ENCODE measurements at regions not wholly inside any gene's neighbourhood (a gene's known extent, or its start where the extent isn't known, plus 50 kb on each side); places are given as distances from the start of the nearest gene placed in this dataset.
"Not testable (repeated sequence)": the region's sequence is repeated elsewhere in the genome, so short reads cannot be mapped to it uniquely, and the experiment has no call there.

DNA sequence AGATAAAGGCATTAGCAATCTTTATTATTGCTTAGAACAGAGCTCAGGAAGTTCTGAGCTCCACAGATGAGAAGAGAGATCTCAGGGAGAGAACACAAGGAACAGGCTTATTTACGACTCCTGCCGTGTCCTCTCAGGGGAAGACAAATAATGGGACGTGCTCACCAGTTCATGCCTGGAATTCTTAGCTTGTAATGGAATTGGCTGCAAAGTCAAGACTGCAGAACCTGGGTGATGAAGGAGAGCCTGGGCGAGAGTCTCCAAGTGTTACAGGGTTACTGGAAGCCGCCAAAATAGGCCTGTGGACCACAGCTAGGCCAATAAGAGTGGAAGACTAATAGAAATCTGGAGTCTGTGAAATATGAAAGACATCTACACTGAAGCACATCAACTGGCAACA lies 174.5 kb upstream of the ADAMTSL1 start (continued):
- TF ChIP-seq TP53 (CRISPR knock-in tag; IDR thresholded peaks at IDR 0.05) (no peak), ZBTB43 (CRISPR knock-in tag; IDR thresholded peaks at IDR 0.05) (no peak), TCF7 (CRISPR knock-in tag; IDR thresholded peaks at IDR 0.05; ENCODE audit: low read depth) (no peak), ZNF219 (CRISPR knock-in tag; IDR thresholded peaks at IDR 0.05; ENCODE audit: borderline replicate concordance) (no peak), ZNF396 (CRISPR knock-in tag; IDR thresholded peaks at IDR 0.05; ENCODE audit: borderline replicate concordance) (no peak), GABPB1 (CRISPR knock-in tag; IDR thresholded peaks at IDR 0.05) (no peak), MXD4 (CRISPR knock-in tag; IDR thresholded peaks at IDR 0.05; ENCODE audit: borderline replicate concordance) (no peak)
- TF ChIP-seq, protein P1, sequence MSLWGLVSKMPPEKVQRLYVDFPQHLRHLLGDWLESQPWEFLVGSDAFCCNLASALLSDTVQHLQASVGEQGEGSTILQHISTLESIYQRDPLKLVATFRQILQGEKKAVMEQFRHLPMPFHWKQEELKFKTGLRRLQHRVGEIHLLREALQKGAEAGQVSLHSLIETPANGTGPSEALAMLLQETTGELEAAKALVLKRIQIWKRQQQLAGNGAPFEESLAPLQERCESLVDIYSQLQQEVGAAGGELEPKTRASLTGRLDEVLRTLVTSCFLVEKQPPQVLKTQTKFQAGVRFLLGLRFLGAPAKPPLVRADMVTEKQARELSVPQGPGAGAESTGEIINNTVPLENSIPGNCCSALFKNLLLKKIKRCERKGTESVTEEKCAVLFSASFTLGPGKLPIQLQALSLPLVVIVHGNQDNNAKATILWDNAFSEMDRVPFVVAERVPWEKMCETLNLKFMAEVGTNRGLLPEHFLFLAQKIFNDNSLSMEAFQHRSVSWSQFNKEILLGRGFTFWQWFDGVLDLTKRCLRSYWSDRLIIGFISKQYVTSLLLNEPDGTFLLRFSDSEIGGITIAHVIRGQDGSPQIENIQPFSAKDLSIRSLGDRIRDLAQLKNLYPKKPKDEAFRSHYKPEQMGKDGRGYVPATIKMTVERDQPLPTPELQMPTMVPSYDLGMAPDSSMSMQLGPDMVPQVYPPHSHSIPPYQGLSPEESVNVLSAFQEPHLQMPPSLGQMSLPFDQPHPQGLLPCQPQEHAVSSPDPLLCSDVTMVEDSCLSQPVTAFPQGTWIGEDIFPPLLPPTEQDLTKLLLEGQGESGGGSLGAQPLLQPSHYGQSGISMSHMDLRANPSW (CRISPR knock-in tag; conservative IDR thresholded peaks at IDR 0.05; ENCODE audit: low read depth): no peak

- H3K4me3 Mint-ChIP-seq; H3K27me3 Mint-ChIP-seq (ENCODE audit: low read depth); POLR2A ChIA-PET; CTCF ChIA-PET; H3K36me3 Mint-ChIP-seq: not testable (repeated sequence)
- Mint-ChIP-seq H3K9me3 (peaks cover 24% of the 10 kb centered on the region), H3K27ac (0 out of 2 replicates have a peak overlapping the region, but pooled peaks have one; percentile 42), H3K4me1 (peaks cover 16% of the 10 kb centered on the region)
- peak; percentile 40 for DNase-seq (ENCODE audit: low spot score)
- ATAC-seq: peak; percentile 32; the same call in 1 of the 2 replicates
- TF ChIP-seq FOXK1 (CRISPR knock-in tag; IDR thresholded peaks at IDR 0.05): 0 out of 2 replicates have a peak, but pooled peaks have one; percentile 43
Observed at GRCh38 chr9:18305167-18305806, 168.7 kb upstream of the ADAMTSL1 start.

DNA sequence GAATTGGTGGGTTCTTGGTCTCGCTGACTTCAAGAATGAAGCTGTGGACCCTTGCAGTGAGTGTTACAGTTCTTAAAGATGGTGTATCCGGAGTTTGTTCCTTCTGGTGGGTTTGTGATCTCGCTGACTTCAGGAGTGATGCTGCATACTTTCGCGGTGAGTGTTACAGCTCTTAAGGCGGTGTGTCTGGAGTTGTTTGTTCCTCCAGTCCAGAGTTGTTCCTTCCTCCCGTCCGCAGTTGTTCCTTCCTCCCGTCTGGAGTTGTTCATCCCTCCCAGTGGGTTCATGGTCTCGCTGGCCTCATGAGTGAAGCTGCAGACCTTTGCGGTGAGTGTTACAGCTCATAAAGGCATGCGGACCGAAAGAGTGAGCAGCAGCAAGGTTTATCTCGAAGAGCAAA lies 159.6 kb upstream of the ADAMTSL1 start:
- no peak overlapping the region for H3K4me3 Mint-ChIP-seq
- H3K4me1 Mint-ChIP-seq: no peaks in the 10 kb centered on the region
- H3K36me3 Mint-ChIP-seq: peaks cover 27% of the 10 kb centered on the region
- ATAC-seq (no peak), DNase-seq (ENCODE audit: low spot score) (no peak)
- no peak overlapping the region for H3K27ac Mint-ChIP-seq
- H3K27me3 Mint-ChIP-seq (ENCODE audit: low read depth): no peaks in the 10 kb centered on the region
- CTCF ChIA-PET: no interaction called here
- peaks cover 38% of the 10 kb centered on the region for H3K9me3 Mint-ChIP-seq
- POLR2A ChIA-PET: no interaction called here
- TF ChIP-seq, protein P2, sequence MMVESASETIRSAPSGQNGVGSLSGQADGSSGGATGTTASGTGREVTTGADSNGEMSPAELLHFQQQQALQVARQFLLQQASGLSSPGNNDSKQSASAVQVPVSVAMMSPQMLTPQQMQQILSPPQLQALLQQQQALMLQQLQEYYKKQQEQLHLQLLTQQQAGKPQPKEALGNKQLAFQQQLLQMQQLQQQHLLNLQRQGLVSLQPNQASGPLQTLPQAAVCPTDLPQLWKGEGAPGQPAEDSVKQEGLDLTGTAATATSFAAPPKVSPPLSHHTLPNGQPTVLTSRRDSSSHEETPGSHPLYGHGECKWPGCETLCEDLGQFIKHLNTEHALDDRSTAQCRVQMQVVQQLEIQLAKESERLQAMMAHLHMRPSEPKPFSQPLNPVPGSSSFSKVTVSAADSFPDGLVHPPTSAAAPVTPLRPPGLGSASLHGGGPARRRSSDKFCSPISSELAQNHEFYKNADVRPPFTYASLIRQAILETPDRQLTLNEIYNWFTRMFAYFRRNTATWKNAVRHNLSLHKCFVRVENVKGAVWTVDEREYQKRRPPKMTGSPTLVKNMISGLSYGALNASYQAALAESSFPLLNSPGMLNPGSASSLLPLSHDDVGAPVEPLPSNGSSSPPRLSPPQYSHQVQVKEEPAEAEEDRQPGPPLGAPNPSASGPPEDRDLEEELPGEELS (CRISPR knock-in tag; IDR thresholded peaks at IDR 0.05): no peak
- no peak for TF ChIP-seq MXD4 (CRISPR knock-in tag; IDR thresholded peaks at IDR 0.05; ENCODE audit: borderline replicate concordance)
- TF ChIP-seq, protein P3, sequence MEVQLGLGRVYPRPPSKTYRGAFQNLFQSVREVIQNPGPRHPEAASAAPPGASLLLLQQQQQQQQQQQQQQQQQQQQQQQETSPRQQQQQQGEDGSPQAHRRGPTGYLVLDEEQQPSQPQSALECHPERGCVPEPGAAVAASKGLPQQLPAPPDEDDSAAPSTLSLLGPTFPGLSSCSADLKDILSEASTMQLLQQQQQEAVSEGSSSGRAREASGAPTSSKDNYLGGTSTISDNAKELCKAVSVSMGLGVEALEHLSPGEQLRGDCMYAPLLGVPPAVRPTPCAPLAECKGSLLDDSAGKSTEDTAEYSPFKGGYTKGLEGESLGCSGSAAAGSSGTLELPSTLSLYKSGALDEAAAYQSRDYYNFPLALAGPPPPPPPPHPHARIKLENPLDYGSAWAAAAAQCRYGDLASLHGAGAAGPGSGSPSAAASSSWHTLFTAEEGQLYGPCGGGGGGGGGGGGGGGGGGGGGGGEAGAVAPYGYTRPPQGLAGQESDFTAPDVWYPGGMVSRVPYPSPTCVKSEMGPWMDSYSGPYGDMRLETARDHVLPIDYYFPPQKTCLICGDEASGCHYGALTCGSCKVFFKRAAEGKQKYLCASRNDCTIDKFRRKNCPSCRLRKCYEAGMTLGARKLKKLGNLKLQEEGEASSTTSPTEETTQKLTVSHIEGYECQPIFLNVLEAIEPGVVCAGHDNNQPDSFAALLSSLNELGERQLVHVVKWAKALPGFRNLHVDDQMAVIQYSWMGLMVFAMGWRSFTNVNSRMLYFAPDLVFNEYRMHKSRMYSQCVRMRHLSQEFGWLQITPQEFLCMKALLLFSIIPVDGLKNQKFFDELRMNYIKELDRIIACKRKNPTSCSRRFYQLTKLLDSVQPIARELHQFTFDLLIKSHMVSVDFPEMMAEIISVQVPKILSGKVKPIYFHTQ (CRISPR knock-in tag; IDR thresholded peaks at IDR 0.05): no peak
- TF ChIP-seq ETV6 (CRISPR knock-in tag; IDR thresholded peaks at IDR 0.05): no peak
- no peak for TF ChIP-seq JUN (CRISPR knock-in tag; IDR thresholded peaks at IDR 0.05)
- no peak for TF ChIP-seq ZNF396 (CRISPR knock-in tag; IDR thresholded peaks at IDR 0.05; ENCODE audit: borderline replicate concordance)
- no peak for TF ChIP-seq IRF1 (CRISPR knock-in tag; IDR thresholded peaks at IDR 0.05)
- TF ChIP-seq, protein P1 (CRISPR knock-in tag; conservative IDR thresholded peaks at IDR 0.05; ENCODE audit: low read depth): no peak
- TF ChIP-seq MLX (CRISPR knock-in tag; IDR thresholded peaks at IDR 0.05): no peak
- TF ChIP-seq CBFB (CRISPR knock-in tag; IDR thresholded peaks at IDR 0.05; ENCODE audit: low read depth): no peak
- no peak for TF ChIP-seq ZMAT4 (CRISPR knock-in tag; IDR thresholded peaks at IDR 0.05)
- TF ChIP-seq ZNF138 (CRISPR knock-in tag; conservative IDR thresholded peaks at IDR 0.05): no peak
- TF ChIP-seq ATF1 (CRISPR knock-in tag; IDR thresholded peaks at IDR 0.05): no peak

Measured in WTC11 (cell line).